OCI-LY1 (cell line): ENCODE measurements at regions not wholly inside any gene's neighbourhood (a gene's known extent, or its start where the extent isn't known, plus 50 kb on each side); places are given as distances from the start of the nearest gene placed in this dataset.

Source experiments
- CTCF ChIP-seq: fragments of 200-600 bp; sonication (generic), shearing (Covaris generic); IDR thresholded peaks from 2 replicates; pipeline ENCODE4 v1.5.1; 2017; ENCODE audit warnings: mild to moderate bottlenecking, antibody characterized with exemption, low read length, moderate library complexity, mixed read lengths
- EZH2 ChIP-seq: fragments of 200-600 bp; sonication (generic), shearing (Covaris generic); IDR thresholded peaks from 2 replicates; pipeline ENCODE4 v1.8.0; 2017; ENCODE audit warnings: borderline replicate concordance, mixed run types, mild to moderate bottlenecking, antibody characterized with exemption, low read length, moderate library complexity, mixed read lengths

GRCh38 chr2:71990826-71991225 is 156.8 kb downstream of the CYP26B1 start:
- TF ChIP-seq CTCF (no peak), EZH2 (no peak)
